ENCODE measurements at regions not wholly inside any gene's neighbourhood (a gene's known extent, or its start where the extent isn't known, plus 50 kb on each side); places are given as distances from the start of the nearest gene placed in this dataset.
"Not testable (repeated sequence)": the region's sequence is repeated elsewhere in the genome, so short reads cannot be mapped to it uniquely, and the experiment has no call there.

GRCh38 chr5:12672141-12672540 is 767.9 kb upstream of the CTNND2 start:
- DNase-seq (ENCODE audit: low spot score) (no peak), ATAC-seq (ENCODE audit: insufficient number of reproducible peaks, low FRiP score, low read depth) (no peak)
- no peaks in the 10 kb centered on the region for H3K9me3 ChIP-seq
- H3K4me1 ChIP-seq (ENCODE audit: control insufficient read depth in 1 of 2, low read depth in 2 of 2), result no peaks in the 10 kb centered on the region
- TF ChIP-seq, protein P1, sequence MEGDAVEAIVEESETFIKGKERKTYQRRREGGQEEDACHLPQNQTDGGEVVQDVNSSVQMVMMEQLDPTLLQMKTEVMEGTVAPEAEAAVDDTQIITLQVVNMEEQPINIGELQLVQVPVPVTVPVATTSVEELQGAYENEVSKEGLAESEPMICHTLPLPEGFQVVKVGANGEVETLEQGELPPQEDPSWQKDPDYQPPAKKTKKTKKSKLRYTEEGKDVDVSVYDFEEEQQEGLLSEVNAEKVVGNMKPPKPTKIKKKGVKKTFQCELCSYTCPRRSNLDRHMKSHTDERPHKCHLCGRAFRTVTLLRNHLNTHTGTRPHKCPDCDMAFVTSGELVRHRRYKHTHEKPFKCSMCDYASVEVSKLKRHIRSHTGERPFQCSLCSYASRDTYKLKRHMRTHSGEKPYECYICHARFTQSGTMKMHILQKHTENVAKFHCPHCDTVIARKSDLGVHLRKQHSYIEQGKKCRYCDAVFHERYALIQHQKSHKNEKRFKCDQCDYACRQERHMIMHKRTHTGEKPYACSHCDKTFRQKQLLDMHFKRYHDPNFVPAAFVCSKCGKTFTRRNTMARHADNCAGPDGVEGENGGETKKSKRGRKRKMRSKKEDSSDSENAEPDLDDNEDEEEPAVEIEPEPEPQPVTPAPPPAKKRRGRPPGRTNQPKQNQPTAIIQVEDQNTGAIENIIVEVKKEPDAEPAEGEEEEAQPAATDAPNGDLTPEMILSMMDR (IDR thresholded peaks at IDR 0.05), result no peak
- H3K36me3 ChIP-seq, result no peaks in the 10 kb centered on the region
- H3K27ac ChIP-seq, result no peak overlapping the region
- H3K27me3 ChIP-seq (replicated peaks; ENCODE audit: insufficient read depth), result no peaks in the 10 kb centered on the region
- H3K4me3 ChIP-seq, result no peak overlapping the region

DNA sequence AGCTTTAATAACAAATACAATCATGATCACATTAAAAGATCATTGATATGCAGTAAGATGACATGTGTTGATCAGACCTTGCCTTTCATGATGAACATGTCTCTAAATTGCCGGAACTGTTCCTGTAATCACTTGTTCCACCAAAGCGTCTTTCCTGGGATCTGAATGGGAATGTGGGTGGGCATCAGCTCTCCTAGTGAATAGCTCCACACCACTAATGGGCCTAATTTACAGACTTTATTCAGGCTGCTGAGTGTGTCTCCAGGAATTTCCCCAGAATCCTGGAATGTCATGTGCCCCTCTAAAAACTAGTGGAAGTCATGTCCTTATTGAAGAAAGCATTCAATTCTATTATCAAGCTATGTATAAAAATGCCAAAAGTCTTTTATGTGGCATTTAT is 765.1 kb upstream of the CTNND2 start:
- DNase-seq (ENCODE audit: low spot score), result no peak
- no peaks in the 10 kb centered on the region for H3K9me3 ChIP-seq
- H3K4me3 ChIP-seq, result no peak overlapping the region
- no peaks in the 10 kb centered on the region for H3K4me1 ChIP-seq (ENCODE audit: control insufficient read depth in 1 of 2, low read depth in 2 of 2)
- no peak overlapping the region for H3K27ac ChIP-seq
- H3K36me3 ChIP-seq, result no peaks in the 10 kb centered on the region
- TF ChIP-seq, protein P1 (IDR thresholded peaks at IDR 0.05), result no peak
- no peak for ATAC-seq (ENCODE audit: insufficient number of reproducible peaks, low FRiP score, low read depth)
- no peaks in the 10 kb centered on the region for H3K27me3 ChIP-seq (replicated peaks; ENCODE audit: insufficient read depth)

GRCh38 chr5:12668564-12668963 is 764.3 kb upstream of the CTNND2 start:
- H3K4me1 ChIP-seq (ENCODE audit: control insufficient read depth in 1 of 2, low read depth in 2 of 2), result no peaks in the 10 kb centered on the region
- no peak for DNase-seq (ENCODE audit: low spot score)
- H3K36me3 ChIP-seq, result no peaks in the 10 kb centered on the region
- TF ChIP-seq, protein P1 (IDR thresholded peaks at IDR 0.05), result no peak
- no peaks in the 10 kb centered on the region for H3K9me3 ChIP-seq
- no peak overlapping the region for H3K4me3 ChIP-seq
- H3K27me3 ChIP-seq (replicated peaks; ENCODE audit: insufficient read depth), result no peaks in the 10 kb centered on the region
- H3K27ac ChIP-seq, result no peak overlapping the region
- ATAC-seq (ENCODE audit: insufficient number of reproducible peaks, low FRiP score, low read depth), result no peak

- H3K9me3 ChIP-seq; H3K27me3 ChIP-seq (replicated peaks; ENCODE audit: insufficient read depth); H3K4me3 ChIP-seq; H3K4me1 ChIP-seq (ENCODE audit: control insufficient read depth in 1 of 2, low read depth in 2 of 2); ATAC-seq (ENCODE audit: insufficient number of reproducible peaks, low FRiP score, low read depth); H3K27ac ChIP-seq; DNase-seq (ENCODE audit: low spot score); H3K36me3 ChIP-seq: not testable (repeated sequence)
Observed at GRCh38 chr5:12667818-12668217, 763.6 kb upstream of the CTNND2 start.

DNA sequence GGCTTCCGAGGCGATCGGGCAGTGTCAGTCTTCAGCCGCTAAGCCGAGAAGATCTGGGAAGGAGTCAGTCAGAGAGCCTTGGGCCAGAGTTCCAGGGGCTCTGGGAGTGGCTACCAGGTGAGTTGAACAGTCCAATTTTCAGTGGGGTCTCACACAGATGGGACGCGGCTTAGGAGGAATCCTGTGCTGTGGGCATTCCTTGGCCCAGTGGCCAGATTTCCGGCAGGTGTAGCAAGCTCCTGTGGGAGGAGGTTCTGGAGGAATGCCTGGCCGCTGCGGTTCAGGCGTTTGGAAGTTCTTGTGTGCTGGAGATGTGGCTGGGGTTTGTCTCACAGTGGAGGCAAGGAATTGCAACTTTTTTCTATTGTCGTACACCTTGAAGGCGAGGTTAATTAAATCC is 761.5 kb upstream of the CTNND2 start:
- not testable (repeated sequence) for H3K4me1 ChIP-seq (ENCODE audit: control insufficient read depth in 1 of 2, low read depth in 2 of 2); H3K9me3 ChIP-seq; H3K36me3 ChIP-seq; DNase-seq (ENCODE audit: low spot score); ATAC-seq (ENCODE audit: insufficient number of reproducible peaks, low FRiP score, low read depth); H3K27me3 ChIP-seq (replicated peaks; ENCODE audit: insufficient read depth); H3K27ac ChIP-seq; H3K4me3 ChIP-seq

DNA sequence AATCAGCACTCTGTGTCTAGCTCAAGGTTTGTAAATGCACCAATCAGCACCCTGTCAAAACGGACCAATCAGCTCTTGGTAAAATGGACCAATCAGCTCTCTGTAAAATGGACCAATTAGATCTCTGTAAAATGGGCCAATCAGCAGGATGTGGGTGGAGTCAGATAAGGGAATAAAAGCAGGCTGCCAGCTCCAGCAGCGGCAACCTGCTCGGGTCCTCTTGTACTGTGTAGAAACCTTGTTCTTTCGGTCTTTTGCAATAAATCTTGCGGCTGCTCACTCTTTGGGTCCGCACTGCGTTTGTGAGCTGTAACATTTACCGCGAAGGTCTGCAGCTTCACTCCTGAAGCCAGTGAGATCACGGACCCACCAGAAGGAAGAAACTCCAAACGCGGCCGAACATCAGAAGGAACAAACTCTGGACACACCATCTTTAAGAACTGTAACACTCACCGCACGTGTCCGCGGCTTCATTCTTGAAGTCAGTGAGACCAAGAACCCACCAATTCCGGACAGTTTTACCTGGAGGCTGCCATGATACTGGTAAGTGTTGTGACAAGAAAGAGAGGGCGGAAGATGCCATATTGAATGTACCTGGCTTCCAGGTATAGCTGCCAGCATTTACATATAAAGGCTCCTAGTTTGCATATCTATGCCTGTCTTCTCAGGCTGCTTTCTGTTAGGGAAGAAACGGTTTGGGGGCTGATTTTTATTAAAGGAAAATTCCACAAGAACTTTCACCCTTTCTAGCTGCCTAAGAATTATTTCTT is 758.5 kb upstream of the CTNND2 start:
- ATAC-seq (ENCODE audit: insufficient number of reproducible peaks, low FRiP score, low read depth), result no peak
- Histone ChIP-seq H3K27me3 (replicated peaks; ENCODE audit: insufficient read depth) (no peaks in the 10 kb centered on the region), H3K4me3 (no peak overlapping the region), H3K4me1 (ENCODE audit: control insufficient read depth in 1 of 2, low read depth in 2 of 2) (no peaks in the 10 kb centered on the region), H3K36me3 (no peaks in the 10 kb centered on the region), H3K27ac (no peak overlapping the region), H3K9me3 (no peaks in the 10 kb centered on the region)
- TF ChIP-seq, protein P1 (IDR thresholded peaks at IDR 0.05), result no peak
- no peak for DNase-seq (ENCODE audit: low spot score)

Measured in thoracic aorta (tissue), 2 donors.